ENCODE measurements at regions not wholly inside any gene's neighbourhood (a gene's known extent, or its start where the extent isn't known, plus 50 kb on each side); places are given as distances from the start of the nearest gene placed in this dataset.

DNA sequence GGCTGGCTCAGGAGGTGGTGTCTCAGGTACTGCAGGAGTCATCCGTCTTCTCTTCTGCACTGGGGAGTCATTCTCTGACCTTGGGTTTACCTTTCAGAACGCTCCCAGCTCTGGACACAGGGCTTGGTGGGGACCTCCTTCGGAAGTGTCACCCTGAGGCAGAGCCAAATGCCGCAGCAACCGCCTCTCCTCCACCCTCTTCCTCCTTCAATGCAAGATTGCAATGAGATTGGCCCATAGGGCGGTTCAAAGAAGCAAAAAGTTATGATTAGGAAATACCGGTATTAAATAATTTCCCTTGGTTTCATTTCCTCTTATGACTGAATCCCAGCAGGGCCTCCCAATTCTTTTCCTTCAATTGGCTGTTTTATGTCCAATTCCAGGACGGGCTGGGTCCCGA lies 178.8 kb downstream of the ACKR3 start:
- TF ChIP-seq POLR2A (IDR thresholded peaks at IDR 0.05) (no peak), EP300 (IDR thresholded peaks at IDR 0.05; ENCODE audit: low read depth) (no peak), POLR2AphosphoS5 (IDR thresholded peaks at IDR 0.05) (no peak)
- TF ChIP-seq, protein P1, sequence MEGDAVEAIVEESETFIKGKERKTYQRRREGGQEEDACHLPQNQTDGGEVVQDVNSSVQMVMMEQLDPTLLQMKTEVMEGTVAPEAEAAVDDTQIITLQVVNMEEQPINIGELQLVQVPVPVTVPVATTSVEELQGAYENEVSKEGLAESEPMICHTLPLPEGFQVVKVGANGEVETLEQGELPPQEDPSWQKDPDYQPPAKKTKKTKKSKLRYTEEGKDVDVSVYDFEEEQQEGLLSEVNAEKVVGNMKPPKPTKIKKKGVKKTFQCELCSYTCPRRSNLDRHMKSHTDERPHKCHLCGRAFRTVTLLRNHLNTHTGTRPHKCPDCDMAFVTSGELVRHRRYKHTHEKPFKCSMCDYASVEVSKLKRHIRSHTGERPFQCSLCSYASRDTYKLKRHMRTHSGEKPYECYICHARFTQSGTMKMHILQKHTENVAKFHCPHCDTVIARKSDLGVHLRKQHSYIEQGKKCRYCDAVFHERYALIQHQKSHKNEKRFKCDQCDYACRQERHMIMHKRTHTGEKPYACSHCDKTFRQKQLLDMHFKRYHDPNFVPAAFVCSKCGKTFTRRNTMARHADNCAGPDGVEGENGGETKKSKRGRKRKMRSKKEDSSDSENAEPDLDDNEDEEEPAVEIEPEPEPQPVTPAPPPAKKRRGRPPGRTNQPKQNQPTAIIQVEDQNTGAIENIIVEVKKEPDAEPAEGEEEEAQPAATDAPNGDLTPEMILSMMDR (IDR thresholded peaks at IDR 0.05): no peak
